IPS-15b (cell line): ENCODE measurements at regions not wholly inside any gene's neighbourhood (a gene's known extent, or its start where the extent isn't known, plus 50 kb on each side); places are given as distances from the start of the nearest gene placed in this dataset.

Experiments used
- H3K27me3 ChIP-seq: one replicate; pipeline ENCODE4 v1.6.1; 2013; ENCODE audit warnings: low read length; ENCODE audit not compliant: control insufficient read depth, insufficient read depth
- H3K36me3 ChIP-seq: one replicate; pipeline ENCODE4 v1.6.1; 2013; ENCODE audit warnings: low read length; ENCODE audit not compliant: control insufficient read depth, insufficient read depth
- H3K4me1 ChIP-seq: one replicate; pipeline ENCODE4 v1.6.1; 2013; ENCODE audit warnings: mild to moderate bottlenecking, low read length; ENCODE audit not compliant: control insufficient read depth, insufficient read depth
- H3K4me3 ChIP-seq: one replicate; pipeline ENCODE4 v1.5.1; 2013; ENCODE audit warnings: low read depth, low read length
- H3K9ac ChIP-seq: one replicate; pipeline ENCODE4 v1.6.1; 2013; ENCODE audit warnings: low read depth, mild to moderate bottlenecking, low read length
- H3K9me3 ChIP-seq: one replicate; pipeline ENCODE4 v1.6.1; 2013; ENCODE audit warnings: mild to moderate bottlenecking, low read length; ENCODE audit not compliant: control insufficient read depth, insufficient read depth

DNA sequence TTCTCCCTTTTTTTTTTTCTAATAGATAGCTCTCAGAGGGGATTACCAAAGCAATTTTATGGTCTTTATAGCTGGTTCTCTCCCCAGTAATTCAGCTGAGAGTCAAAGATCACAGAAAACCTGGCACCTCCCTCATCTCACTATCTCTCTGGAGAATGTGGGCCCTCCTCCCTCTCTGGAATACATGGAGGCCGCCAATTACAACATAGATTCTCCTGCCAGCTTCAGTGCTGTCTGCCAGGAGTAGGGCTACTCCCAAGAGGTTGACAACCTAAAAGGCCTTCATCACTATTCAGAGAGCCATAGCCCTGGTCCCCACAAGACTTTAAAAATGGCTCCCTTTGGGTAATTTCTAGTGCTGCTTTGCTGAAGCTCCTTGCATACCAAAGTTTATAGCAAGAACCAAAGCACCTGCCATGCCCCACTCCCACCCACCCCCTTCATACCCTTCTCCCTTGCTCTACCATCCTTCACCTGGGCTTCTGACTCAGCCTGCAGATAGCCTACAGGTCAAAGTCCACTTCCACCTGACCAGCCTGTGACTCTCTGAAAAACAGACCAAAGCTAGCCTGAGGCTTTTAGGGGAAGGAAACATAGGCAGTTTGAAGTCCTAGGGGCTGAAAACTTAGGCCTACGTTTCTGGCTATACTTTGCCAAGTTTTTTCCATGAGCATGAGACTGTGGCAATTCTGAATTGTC is 472.3 kb downstream of the TNS1 start:
- Histone ChIP-seq H3K4me1 (no peaks in the 10 kb centered on the region), H3K9ac (no peak overlapping the region), H3K4me3 (no peak overlapping the region), H3K36me3 (no peaks in the 10 kb centered on the region), H3K9me3 (no peaks in the 10 kb centered on the region), H3K27me3 (no peaks in the 10 kb centered on the region)

- H3K9ac ChIP-seq = no peak overlapping the region
- H3K4me1 ChIP-seq = no peaks in the 10 kb centered on the region
- no peaks in the 10 kb centered on the region for H3K27me3 ChIP-seq
- no peaks in the 10 kb centered on the region for H3K36me3 ChIP-seq
- H3K4me3 ChIP-seq = no peak overlapping the region
- no peaks in the 10 kb centered on the region for H3K9me3 ChIP-seq
These were observed 473.5 kb downstream of the TNS1 start for GRCh38 chr2:217529271-217529670.

DNA sequence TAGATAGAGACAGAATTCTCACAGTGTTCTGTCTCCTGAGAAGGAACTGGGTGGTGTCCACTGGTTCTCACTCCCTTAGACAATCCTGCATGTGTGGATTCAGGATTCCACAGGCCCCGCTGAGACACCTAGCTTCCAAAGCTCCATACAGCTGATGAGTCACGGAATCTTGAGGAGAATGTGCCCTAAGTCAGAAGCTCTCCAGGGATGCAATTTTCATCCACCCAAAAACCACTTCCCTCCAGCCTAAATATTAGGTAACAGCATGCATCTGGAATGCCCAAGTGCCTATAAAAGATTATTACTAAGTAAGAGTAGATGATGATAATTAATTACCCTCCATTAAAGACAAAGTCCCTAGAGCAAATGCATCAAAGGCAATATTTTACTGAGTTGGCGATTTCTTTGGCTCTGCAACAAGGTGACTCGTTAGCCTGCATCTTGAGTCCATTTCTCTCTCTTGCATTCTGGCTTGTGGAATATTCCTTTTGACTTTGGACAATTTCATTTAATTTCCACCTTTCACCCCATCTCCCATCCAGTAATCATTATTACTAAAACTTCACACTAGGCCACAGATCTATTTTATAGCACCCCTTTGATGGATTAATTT is 475.1 kb downstream of the TNS1 start:
- no peaks in the 10 kb centered on the region for H3K36me3 ChIP-seq
- no peaks in the 10 kb centered on the region for H3K27me3 ChIP-seq
- H3K9ac ChIP-seq = no peak overlapping the region
- H3K4me1 ChIP-seq = no peaks in the 10 kb centered on the region
- H3K9me3 ChIP-seq = no peaks in the 10 kb centered on the region
- H3K4me3 ChIP-seq = no peak overlapping the region

DNA sequence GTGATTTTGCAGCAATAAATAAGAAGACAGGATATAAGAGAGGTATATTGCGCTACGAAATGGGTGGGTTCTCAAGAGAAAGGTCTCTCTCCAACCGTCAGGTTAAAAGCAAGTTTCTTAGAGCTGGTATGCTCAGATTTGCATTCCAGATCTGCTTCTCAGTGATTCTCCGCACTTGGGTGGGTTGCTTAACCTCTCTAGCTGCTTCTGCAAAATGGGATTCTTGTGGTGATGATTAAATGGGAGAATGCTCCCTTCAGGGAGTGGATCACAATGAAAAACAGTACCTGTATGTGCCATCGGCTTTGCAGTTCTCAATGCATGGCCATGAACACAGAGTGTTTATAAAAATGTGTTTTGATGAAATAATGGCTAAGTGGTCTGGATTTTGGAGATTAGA is 477.7 kb downstream of the TNS1 start:
- Histone ChIP-seq H3K4me3 (no peak overlapping the region), H3K36me3 (no peaks in the 10 kb centered on the region), H3K27me3 (no peaks in the 10 kb centered on the region), H3K4me1 (no peaks in the 10 kb centered on the region), H3K9me3 (no peaks in the 10 kb centered on the region), H3K9ac (no peak overlapping the region)

DNA sequence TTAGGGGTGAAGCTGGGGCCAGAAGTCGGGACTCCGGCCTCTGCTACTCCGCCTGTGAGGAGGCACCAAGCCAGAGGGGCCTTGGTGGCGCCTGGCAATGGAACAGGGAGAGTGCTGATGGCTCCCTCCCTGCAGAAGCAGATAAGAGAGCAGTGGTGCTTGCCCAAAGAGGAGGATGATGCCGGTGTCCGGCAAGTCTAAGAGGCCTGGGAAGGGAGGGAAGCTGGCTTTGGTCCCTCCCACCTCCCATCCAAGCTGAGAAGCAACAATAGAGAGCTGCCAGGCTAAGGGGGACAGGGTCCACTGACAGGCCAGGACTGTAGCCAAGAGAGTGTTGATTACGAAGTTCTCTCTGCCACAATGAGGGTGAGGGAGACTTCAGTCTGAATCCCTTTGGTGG is 479.5 kb downstream of the TNS1 start:
- H3K9ac ChIP-seq = no peak overlapping the region
- no peaks in the 10 kb centered on the region for H3K9me3 ChIP-seq
- no peaks in the 10 kb centered on the region for H3K27me3 ChIP-seq
- H3K4me3 ChIP-seq = no peak overlapping the region
- no peaks in the 10 kb centered on the region for H3K36me3 ChIP-seq
- no peaks in the 10 kb centered on the region for H3K4me1 ChIP-seq

- no peak overlapping the region for H3K9ac ChIP-seq
- H3K4me3 ChIP-seq = no peak overlapping the region
- no peaks in the 10 kb centered on the region for H3K36me3 ChIP-seq
- no peaks in the 10 kb centered on the region for H3K4me1 ChIP-seq
- H3K27me3 ChIP-seq = no peaks in the 10 kb centered on the region
- H3K9me3 ChIP-seq = no peaks in the 10 kb centered on the region
These were observed 481.0 kb downstream of the TNS1 start for GRCh38 chr2:217521820-217522219.

DNA sequence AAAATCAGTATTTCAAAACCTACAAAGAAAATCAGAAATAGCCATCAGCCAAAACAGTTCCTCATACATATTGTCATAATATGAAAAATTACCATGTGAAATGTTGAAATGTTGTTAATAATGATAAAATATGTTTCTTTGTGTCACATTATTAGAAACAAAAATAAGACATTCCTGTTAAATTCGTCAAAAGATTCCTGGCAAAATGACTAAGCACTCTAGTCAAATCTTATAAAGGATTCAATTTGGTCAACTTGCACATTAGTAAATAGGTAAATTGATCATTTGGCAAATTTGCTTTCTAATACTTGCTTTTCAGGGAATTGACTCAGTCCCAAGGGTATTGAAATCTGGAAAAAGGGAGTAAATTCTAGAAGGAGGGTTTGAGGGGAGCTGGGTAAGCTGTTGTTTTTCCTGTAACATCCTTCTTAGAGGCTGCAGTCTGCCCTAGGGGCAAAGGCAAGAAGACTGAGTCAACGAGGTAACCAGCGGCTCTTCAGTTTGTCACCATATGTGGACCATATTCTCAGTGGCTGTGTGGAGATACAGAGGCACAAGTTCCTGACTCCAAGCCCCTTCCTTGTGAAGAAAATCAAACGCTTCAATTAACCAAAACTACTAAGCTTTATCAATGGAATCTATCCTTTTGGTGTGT is 482.3 kb downstream of the TNS1 start:
- H3K9ac ChIP-seq = no peak overlapping the region
- H3K27me3 ChIP-seq = no peaks in the 10 kb centered on the region
- H3K4me3 ChIP-seq = no peak overlapping the region
- H3K36me3 ChIP-seq = no peaks in the 10 kb centered on the region
- no peaks in the 10 kb centered on the region for H3K4me1 ChIP-seq
- no peaks in the 10 kb centered on the region for H3K9me3 ChIP-seq

- Histone ChIP-seq H3K4me3 (no peak overlapping the region), H3K9me3 (no peaks in the 10 kb centered on the region), H3K27me3 (no peaks in the 10 kb centered on the region), H3K36me3 (no peaks in the 10 kb centered on the region), H3K9ac (no peak overlapping the region), H3K4me1 (no peaks in the 10 kb centered on the region)
These were observed 485.4 kb downstream of the TNS1 start for GRCh38 chr2:217517402-217517801.

GRCh38 chr2:217515615-217516309 is 487.0 kb downstream of the TNS1 start:
- Histone ChIP-seq H3K4me1 (peaks cover 4% of the 10 kb centered on the region), H3K4me3 (no peak overlapping the region), H3K27me3 (no peaks in the 10 kb centered on the region), H3K9ac (no peak overlapping the region), H3K36me3 (no peaks in the 10 kb centered on the region), H3K9me3 (no peaks in the 10 kb centered on the region)

GRCh38 chr2:217513258-217513657 is 489.5 kb downstream of the TNS1 start:
- Histone ChIP-seq H3K36me3 (no peaks in the 10 kb centered on the region), H3K27me3 (no peaks in the 10 kb centered on the region), H3K9ac (no peak overlapping the region), H3K4me3 (no peak overlapping the region), H3K9me3 (no peaks in the 10 kb centered on the region), H3K4me1 (peaks cover 4% of the 10 kb centered on the region)

DNA sequence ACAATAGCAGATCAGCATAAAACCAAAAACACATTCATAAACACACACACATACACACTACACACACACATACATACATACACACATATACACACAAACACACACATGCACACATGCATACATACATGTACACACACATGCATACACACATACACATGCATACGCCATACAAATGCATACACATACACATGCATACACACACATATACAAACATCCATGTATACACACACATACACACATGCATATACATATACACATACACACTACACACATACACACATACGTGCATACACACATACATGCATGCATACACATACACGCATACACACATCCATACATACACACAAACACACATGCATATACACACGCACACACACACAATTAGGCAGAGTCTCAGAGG is 490.1 kb downstream of the TNS1 start:
- Histone ChIP-seq H3K4me1 (peaks cover 4% of the 10 kb centered on the region), H3K9me3 (no peaks in the 10 kb centered on the region), H3K27me3 (no peaks in the 10 kb centered on the region), H3K4me3 (no peak overlapping the region), H3K9ac (no peak overlapping the region), H3K36me3 (no peaks in the 10 kb centered on the region)
